A549 (cell line): ENCODE measurements at regions not wholly inside any gene's neighbourhood (a gene's known extent, or its start where the extent isn't known, plus 50 kb on each side); places are given as distances from the start of the nearest gene placed in this dataset.

Source experiments
- ATAC-seq, 2 experiments: fragments of 200-7000 bp in 1 of 2; fragments of >200 bp in 1 of 2; cut with Nextera tagmentation in 1 of 2; cut with Tn5 transposase in 1 of 2; 3 replicates each; pipeline versions ENCODE4 v1.8.0 to v1.9.1; 2018 to 2020; ENCODE audit warnings: mild to moderate bottlenecking in 1 of 2, moderate library complexity in 1 of 2
- CTCF ChIA-PET: fragments of 300-600 bp; sonication (Branson Sonifier 250); formaldehyde crosslinking; extraction: SDS; loops from one replicate; lab custom pipeline; 2021; ENCODE audit warnings: antibody characterized with exemption, inconsistent platforms; lab: Yijun Ruan, JAX
- POLR2A ChIA-PET: fragments of 350-600 bp; formaldehyde crosslinking; extraction: SDS; loops from one replicate; lab custom pipeline; 2021; ENCODE audit warnings: antibody characterized with exemption, inconsistent platforms; lab: Yijun Ruan, JAX
- DNase-seq, 2 experiments: peaks; one replicate each; pipeline versions ENCODE4 v3.0.0 to v3.0.0-alpha.2; 2011 to 2016; ENCODE audit warnings: low read depth in 1 of 2, low spot score in 1 of 2
- FAIRE-seq: peaks from 2 replicates; lab custom pipeline; 2011; peaks lifted over from hg19 to GRCh38; lab: Jason Lieb, UNC
- H3K27ac ChIP-seq, 2 experiments: fragments of >200 bp; sonication (Bioruptor Twin); formaldehyde crosslinking; 3 replicates each; pipeline ENCODE4 v1.5.1; 2016 to 2017
- H3K4me1 ChIP-seq: fragments of >200 bp; sonication (Bioruptor Twin); formaldehyde crosslinking; 3 replicates; pipeline ENCODE4 v1.6.1; 2016
- H3K4me2 ChIP-seq: fragments of >200 bp; sonication (Bioruptor Twin); formaldehyde crosslinking; 3 replicates; pipeline ENCODE4 v1.6.1; 2016
- H3K4me3 ChIP-seq: fragments of >200 bp; sonication (Bioruptor Twin); formaldehyde crosslinking; 3 replicates; pipeline ENCODE4 v1.5.1; 2016
- H3K9me3 ChIP-seq: fragments of >200 bp; sonication (Bioruptor Twin); formaldehyde crosslinking; 3 replicates; pipeline ENCODE4 v1.6.1; 2016
- BHLHE40 ChIP-seq: IDR thresholded peaks from 2 replicates; pipeline ENCODE4 v1.6.1; 2012; ENCODE audit warnings: low read depth, low read length, inconsistent platforms
- CBX2 ChIP-seq: fragments of 200-600 bp; sonication (generic); IDR thresholded peaks from 2 replicates; pipeline ENCODE4 v1.6.1; 2016; ENCODE audit warnings: low read depth, mild to moderate bottlenecking, borderline replicate concordance
- CEBPB ChIP-seq, 2 experiments: fragments of >200 bp in 1 of 2; sonication (Bioruptor Twin) in 1 of 2; formaldehyde crosslinking in 1 of 2; IDR thresholded peaks; 2 replicates each; pipeline ENCODE4 v1.6.1; 2012 to 2016
- CHD4 ChIP-seq: fragments of 200-600 bp; sonication (generic); IDR thresholded peaks from 2 replicates; pipeline ENCODE4 v1.6.1; 2016; ENCODE audit warnings: antibody characterized with exemption, mild to moderate bottlenecking, borderline replicate concordance
- EHF ChIP-seq: fragments of 250-450 bp; sonication (Bioruptor Pico); IDR thresholded peaks from 2 replicates; pipeline ENCODE4 v1.5.0; 2020; ENCODE audit warnings: mild to moderate bottlenecking
- EHMT2 ChIP-seq: fragments of 200-600 bp; sonication (generic); IDR thresholded peaks from 2 replicates; pipeline ENCODE4 v1.6.1; 2016; ENCODE audit warnings: antibody characterized with exemption, low read depth, mild to moderate bottlenecking, moderate library complexity
- EP300 ChIP-seq, 2 experiments: fragments of >200 bp; sonication (Bioruptor Twin); formaldehyde crosslinking; IDR thresholded peaks; 2 replicates in 1 of 2; 3 replicates in 1 of 2; pipeline ENCODE4 v1.6.1; 2016 to 2017
- FOXS1 ChIP-seq: fragments of 250-450 bp; sonication (Bioruptor Pico); IDR thresholded peaks from 2 replicates; pipeline ENCODE4 v1.5.0; 2020; ENCODE audit warnings: mild to moderate bottlenecking, moderate library complexity
- HDAC2 ChIP-seq: fragments of 200-600 bp; sonication (generic); IDR thresholded peaks from 2 replicates; pipeline ENCODE4 v1.6.1; 2016
- HOXB5 ChIP-seq: fragments of 250-450 bp; sonication (Bioruptor Pico); IDR thresholded peaks from 2 replicates; pipeline ENCODE4 v1.5.0; 2020; ENCODE audit warnings: mild to moderate bottlenecking, moderate library complexity
- JUNB ChIP-seq: fragments of >200 bp; sonication (Bioruptor Twin); formaldehyde crosslinking; IDR thresholded peaks from 2 replicates; pipeline ENCODE4 v1.6.1; 2016
- KDM5A ChIP-seq: fragments of 200-600 bp; sonication (generic); IDR thresholded peaks from 2 replicates; pipeline ENCODE4 v1.6.1; 2016; ENCODE audit warnings: antibody characterized with exemption, mild to moderate bottlenecking
- NFE2L2 ChIP-seq: fragments of 150-350 bp; conservative IDR thresholded peaks from 2 replicates; pipeline ENCODE4 v1.6.1; 2014; ENCODE audit warnings: low read length
- NPAS2 ChIP-seq: fragments of 250-450 bp; sonication (Bioruptor Pico); IDR thresholded peaks from 2 replicates; pipeline ENCODE4 v1.8.0; 2022; ENCODE audit warnings: mild to moderate bottlenecking, moderate library complexity, borderline replicate concordance
- RAD21 ChIP-seq, 2 experiments: fragments of >200 bp in 1 of 2; sonication (Bioruptor Twin) in 1 of 2; formaldehyde crosslinking in 1 of 2; IDR thresholded peaks in 1 of 2; conservative IDR thresholded peaks in 1 of 2; 2 replicates in 1 of 2; 3 replicates in 1 of 2; pipeline ENCODE4 v1.6.1; 2012 to 2018; ENCODE audit warnings: inconsistent platforms in 1 of 2
- RARB ChIP-seq: fragments of 250-450 bp; sonication (Bioruptor Pico); IDR thresholded peaks from 2 replicates; pipeline ENCODE4 v1.8.0; 2021; ENCODE audit warnings: mild to moderate bottlenecking, moderate library complexity
- SREBF2 ChIP-seq: fragments of 450-650 bp; IDR thresholded peaks from 2 replicates; pipeline ENCODE4 v1.6.1; 2014; ENCODE audit warnings: mild to moderate bottlenecking, moderate library complexity
- TP53 ChIP-seq: fragments of 250-450 bp; sonication (Bioruptor Pico); IDR thresholded peaks from 2 replicates; pipeline ENCODE4 v1.5.0; 2021; ENCODE audit warnings: mild to moderate bottlenecking, moderate library complexity
- ZFP36 ChIP-seq: fragments of 450-650 bp; IDR thresholded peaks from 2 replicates; pipeline ENCODE4 v1.6.1; 2014; ENCODE audit warnings: borderline replicate concordance; ENCODE audit not compliant: partially characterized antibody
- ZNF302 ChIP-seq: fragments of 250-450 bp; sonication (Bioruptor Pico); IDR thresholded peaks from 2 replicates; pipeline ENCODE4 v1.9.0; 2021; ENCODE audit warnings: inconsistent platforms, mild to moderate bottlenecking, moderate library complexity
- WGBS: methylation state at CpG from one replicate; pipeline ENCODE4 v1.1.6; 2017; ENCODE audit errors: missing lambda C conversion rate; 5-methylcytosine and 5-hydroxymethylcytosine counted together
- TF ChIP-seq, protein P1 (sequence below): fragments of 450-650 bp; IDR thresholded peaks from 2 replicates; pipeline ENCODE4 v1.6.1; 2014; ENCODE audit warnings: antibody characterized with exemption
- TF ChIP-seq, protein P2 (sequence below): fragments of >200 bp; sonication (Bioruptor Twin); formaldehyde crosslinking; IDR thresholded peaks from 3 replicates; pipeline ENCODE4 v1.5.1; 2016
- TF ChIP-seq, protein P3 (sequence below): fragments of 150-350 bp; IDR thresholded peaks from 2 replicates; pipeline ENCODE4 v1.6.1; 2014; ENCODE audit warnings: low read depth, mild to moderate bottlenecking, low read length

DNA sequence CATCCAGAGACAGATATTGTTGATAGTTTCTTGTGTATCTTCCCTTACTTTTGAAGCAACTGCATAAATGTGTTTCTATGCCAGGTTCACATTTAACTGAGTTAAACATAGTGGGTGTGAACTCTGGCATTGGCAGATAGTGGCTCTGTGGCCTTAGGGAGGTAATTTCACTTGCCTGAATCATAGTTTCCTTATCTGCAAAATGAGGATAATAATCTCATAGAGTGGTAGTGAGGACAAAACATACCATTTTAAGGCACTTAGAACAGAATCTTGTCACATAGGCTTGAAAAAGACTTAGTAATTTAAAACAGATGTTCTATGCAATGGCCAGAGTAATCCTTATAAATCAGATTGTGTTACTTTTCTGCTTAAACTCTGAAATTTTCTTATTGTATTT is 56.4 kb upstream of the SYN3 start (continued):
- TF ChIP-seq RARB (CRISPR knock-in tag) (no peak), NPAS2 (CRISPR knock-in tag) (no peak)

DNA sequence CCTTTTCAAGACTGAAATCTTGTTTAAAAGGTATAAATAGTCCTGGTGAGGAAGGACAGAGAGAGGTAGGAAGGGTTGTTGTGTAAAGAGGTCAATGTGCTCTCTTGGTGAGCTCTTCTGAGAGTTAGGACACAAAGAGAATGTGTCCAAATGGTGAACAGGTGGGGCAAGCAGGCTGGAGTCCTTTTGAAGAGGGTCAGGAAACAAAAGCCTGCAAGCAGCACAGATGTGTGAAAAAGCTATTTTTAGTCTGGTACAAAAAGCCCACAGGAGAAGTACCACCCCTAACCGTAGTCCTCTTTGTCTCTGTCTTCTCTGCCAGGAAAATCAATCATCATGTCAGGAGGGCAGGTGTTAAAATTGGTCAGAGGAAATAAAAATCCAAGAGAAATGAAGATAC is 54.4 kb upstream of the SYN3 start:
- H3K4me3 ChIP-seq = no peak overlapping the region
- H3K27ac ChIP-seq = no peak overlapping the region
- TF ChIP-seq CBX2 = no peak
- no peak for TF ChIP-seq ZFP36
- TF ChIP-seq EP300 (IDR thresholded peaks at IDR 0.05) = no peak
- no peak for TF ChIP-seq EHF
- no peak for TF ChIP-seq FOXS1 (CRISPR knock-in tag)
- TF ChIP-seq NFE2L2 = no peak
- no peak for TF ChIP-seq HDAC2
- TF ChIP-seq EHMT2 = no peak
- TF ChIP-seq TP53 (CRISPR knock-in tag) = no peak
- TF ChIP-seq, protein P1, sequence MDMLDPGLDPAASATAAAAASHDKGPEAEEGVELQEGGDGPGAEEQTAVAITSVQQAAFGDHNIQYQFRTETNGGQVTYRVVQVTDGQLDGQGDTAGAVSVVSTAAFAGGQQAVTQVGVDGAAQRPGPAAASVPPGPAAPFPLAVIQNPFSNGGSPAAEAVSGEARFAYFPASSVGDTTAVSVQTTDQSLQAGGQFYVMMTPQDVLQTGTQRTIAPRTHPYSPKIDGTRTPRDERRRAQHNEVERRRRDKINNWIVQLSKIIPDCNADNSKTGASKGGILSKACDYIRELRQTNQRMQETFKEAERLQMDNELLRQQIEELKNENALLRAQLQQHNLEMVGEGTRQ = no peak
- TF ChIP-seq, protein P2, sequence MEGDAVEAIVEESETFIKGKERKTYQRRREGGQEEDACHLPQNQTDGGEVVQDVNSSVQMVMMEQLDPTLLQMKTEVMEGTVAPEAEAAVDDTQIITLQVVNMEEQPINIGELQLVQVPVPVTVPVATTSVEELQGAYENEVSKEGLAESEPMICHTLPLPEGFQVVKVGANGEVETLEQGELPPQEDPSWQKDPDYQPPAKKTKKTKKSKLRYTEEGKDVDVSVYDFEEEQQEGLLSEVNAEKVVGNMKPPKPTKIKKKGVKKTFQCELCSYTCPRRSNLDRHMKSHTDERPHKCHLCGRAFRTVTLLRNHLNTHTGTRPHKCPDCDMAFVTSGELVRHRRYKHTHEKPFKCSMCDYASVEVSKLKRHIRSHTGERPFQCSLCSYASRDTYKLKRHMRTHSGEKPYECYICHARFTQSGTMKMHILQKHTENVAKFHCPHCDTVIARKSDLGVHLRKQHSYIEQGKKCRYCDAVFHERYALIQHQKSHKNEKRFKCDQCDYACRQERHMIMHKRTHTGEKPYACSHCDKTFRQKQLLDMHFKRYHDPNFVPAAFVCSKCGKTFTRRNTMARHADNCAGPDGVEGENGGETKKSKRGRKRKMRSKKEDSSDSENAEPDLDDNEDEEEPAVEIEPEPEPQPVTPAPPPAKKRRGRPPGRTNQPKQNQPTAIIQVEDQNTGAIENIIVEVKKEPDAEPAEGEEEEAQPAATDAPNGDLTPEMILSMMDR = no peak
- TF ChIP-seq JUNB = no peak
- no peak for TF ChIP-seq SREBF2
- no peak for TF ChIP-seq BHLHE40
- CTCF ChIA-PET = interaction anchor here (0.6 kb wide), 3 partner anchors 16 to 210 kb away, joined by 3 to 4 read pairs (median 4); no protein-coding TSS in a partner anchor
- no peaks in the 10 kb centered on the region for H3K4me1 ChIP-seq
- DNase-seq (no peak), ATAC-seq (no peak), FAIRE-seq (no peak)
- 42% methylated on average over 1 of the region's 1 CpG for WGBS
- no peaks in the 10 kb centered on the region for H3K9me3 ChIP-seq
- H3K4me2 ChIP-seq = no peak overlapping the region
- POLR2A ChIA-PET = no interaction called here

DNA sequence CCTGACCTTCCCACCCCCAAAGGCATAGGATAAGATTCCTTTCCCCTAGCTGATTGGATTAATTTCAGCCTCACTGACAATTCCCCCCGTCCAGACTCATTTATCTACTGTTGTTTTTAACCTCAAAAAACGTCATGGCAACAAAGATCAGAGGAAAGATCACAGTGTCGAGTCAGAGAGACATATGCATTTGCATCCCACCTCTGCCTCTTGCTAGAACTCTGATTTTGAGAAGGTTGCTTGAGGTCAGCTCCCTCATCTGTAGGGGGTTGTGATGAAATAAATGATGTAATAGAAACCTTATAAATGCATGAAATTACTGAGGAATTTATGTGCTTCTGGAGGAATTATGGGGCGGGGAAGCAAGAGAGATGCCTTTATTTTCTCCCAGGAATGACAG is 53.3 kb upstream of the SYN3 start:
- FAIRE-seq (no peak), DNase-seq (no peak), ATAC-seq (no peak)
- TF ChIP-seq CEBPB (IDR thresholded peaks at IDR 0.05) (no peak), NPAS2 (CRISPR knock-in tag) (no peak), CHD4 (no peak), KDM5A (no peak), ZNF302 (no peak), RAD21 (conservative IDR thresholded peaks at IDR 0.05 in 1 of 2, IDR thresholded peaks at IDR 0.05 in 1 of 2) (no peak), HOXB5 (CRISPR knock-in tag) (no peak)
- TF ChIP-seq, protein P3, sequence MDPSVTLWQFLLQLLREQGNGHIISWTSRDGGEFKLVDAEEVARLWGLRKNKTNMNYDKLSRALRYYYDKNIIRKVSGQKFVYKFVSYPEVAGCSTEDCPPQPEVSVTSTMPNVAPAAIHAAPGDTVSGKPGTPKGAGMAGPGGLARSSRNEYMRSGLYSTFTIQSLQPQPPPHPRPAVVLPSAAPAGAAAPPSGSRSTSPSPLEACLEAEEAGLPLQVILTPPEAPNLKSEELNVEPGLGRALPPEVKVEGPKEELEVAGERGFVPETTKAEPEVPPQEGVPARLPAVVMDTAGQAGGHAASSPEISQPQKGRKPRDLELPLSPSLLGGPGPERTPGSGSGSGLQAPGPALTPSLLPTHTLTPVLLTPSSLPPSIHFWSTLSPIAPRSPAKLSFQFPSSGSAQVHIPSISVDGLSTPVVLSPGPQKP = no peak
- TF ChIP-seq, protein P2 = no peak
- H3K27ac ChIP-seq = no peak overlapping the region
- H3K4me3 ChIP-seq = no peak overlapping the region
- H3K4me1 ChIP-seq = no peaks in the 10 kb centered on the region
- H3K9me3 ChIP-seq = no peaks in the 10 kb centered on the region
- POLR2A ChIA-PET = no interaction called here
- 5% methylated on average over 4 of the region's 4 CpGs for WGBS
- H3K4me2 ChIP-seq = no peak overlapping the region
- CTCF ChIA-PET = interaction anchor here (1.5 to 1.7 kb wide), 2 partner anchors 63 to 93 kb away, joined by 3 to 5 read pairs; no protein-coding TSS in a partner anchor
